Gastrocnemius medialis (tissue), 4 donors: ENCODE measurements at regions not wholly inside any gene's neighbourhood (a gene's known extent, or its start where the extent isn't known, plus 50 kb on each side); places are given as distances from the start of the nearest gene placed in this dataset.

ENCODE experiments used
- CTCF ChIP-seq, 5 experiments: fragments of 450-650 bp in 3 of 5; fragments of 200-600 bp in 2 of 5; sonication (generic) in 2 of 5; IDR thresholded peaks in 4 of 5; conservative IDR thresholded peaks in 1 of 5; 1 replicate in 4 of 5; 2 replicates in 1 of 5; pipeline ENCODE4 v1.5.1; 2016 to 2019; ENCODE audit warnings: antibody characterized with exemption in 5 of 5, mild to moderate bottlenecking in 3 of 5, moderate library complexity in 3 of 5
- POLR2A ChIP-seq, 2 donors: fragments of 450-650 bp; IDR thresholded peaks; one replicate each; pipeline ENCODE4 v1.6.1; 2017; ENCODE audit warnings: antibody characterized with exemption in 2 of 2, mild to moderate bottlenecking in 2 of 2, moderate library complexity in 2 of 2

- TF ChIP-seq CTCF (IDR thresholded peaks at IDR 0.05 in 4 of 5, conservative IDR thresholded peaks at IDR 0.05 in 1 of 5) = no peak
- no peak for TF ChIP-seq POLR2A (IDR thresholded peaks at IDR 0.05)
These were observed 2083.0 kb upstream of the CELF4 start for GRCh38 chr18:39648616-39649015.
